HepG2 (cell line): ENCODE measurements at regions not wholly inside any gene's neighbourhood (a gene's known extent, or its start where the extent isn't known, plus 50 kb on each side); places are given as distances from the start of the nearest gene placed in this dataset.
A peak's percentile ranks its signal among the peaks of the same experiment; 100 is the strongest.

Experiments
- ARNT ChIP-seq: fragments of 450-650 bp; IDR thresholded peaks from 2 replicates; pipeline ENCODE4 v1.6.1; 2017
- ERF ChIP-seq: IDR thresholded peaks from 2 replicates; pipeline ENCODE4 v1.6.1; 2018; ENCODE audit warnings: missing biosample characterization, missing genetic modification reagents
- GPBP1L1 ChIP-seq: sonication (generic); formaldehyde crosslinking; IDR thresholded peaks from 2 replicates; pipeline ENCODE4 v1.5.0; 2020; ENCODE audit warnings: mild to moderate bottlenecking, missing genetic modification reagents
- LCORL ChIP-seq, 2 experiments: fragments of 450-650 bp in 1 of 2; sonication (generic) in 1 of 2; formaldehyde crosslinking in 1 of 2; IDR thresholded peaks; 2 replicates each; pipeline versions ENCODE4 v1.5.0 to v1.6.1; 2017 to 2020; ENCODE audit warnings: antibody characterized with exemption in 1 of 2, missing genetic modification reagents in 1 of 2
- NFKBIZ ChIP-seq: IDR thresholded peaks from 2 replicates; pipeline ENCODE4 v1.6.1; 2018; ENCODE audit warnings: missing genetic modification reagents, missing compliant biosample characterization
- NFYC ChIP-seq: IDR thresholded peaks from 2 replicates; pipeline ENCODE4 v1.6.1; 2016; ENCODE audit warnings: missing genetic modification reagents, missing compliant biosample characterization
- PHB2 ChIP-seq: fragments of 450-650 bp; IDR thresholded peaks from 2 replicates; pipeline ENCODE4 v1.6.1; 2018; ENCODE audit not compliant: partially characterized antibody
- PPARG ChIP-seq: conservative IDR thresholded peaks from 2 replicates; pipeline ENCODE4 v1.6.1; 2016; ENCODE audit warnings: missing biosample characterization, missing genetic modification reagents
- RFX1 ChIP-seq: fragments of 450-650 bp; IDR thresholded peaks from 2 replicates; pipeline ENCODE4 v1.6.1; 2017
- SRSF4 ChIP-seq: fragments of 200-400 bp; formaldehyde crosslinking; IDR thresholded peaks from one replicate; pipeline ENCODE4 v1.6.1; 2018; ENCODE audit warnings: mild to moderate bottlenecking, low read depth, low read length, moderate library complexity; ENCODE audit not compliant: poor library complexity, severe bottlenecking
- TBL1XR1 ChIP-seq: fragments of 150-350 bp; IDR thresholded peaks from 2 replicates; pipeline ENCODE4 v1.6.1; 2014; ENCODE audit warnings: borderline replicate concordance, low read length; ENCODE audit not compliant: partially characterized antibody
- TCF7L2 ChIP-seq: IDR thresholded peaks from 2 replicates; pipeline ENCODE4 v1.6.1; 2011; ENCODE audit warnings: mild to moderate bottlenecking, low read depth, low read length, moderate library complexity
- TOE1 ChIP-seq: sonication (generic); formaldehyde crosslinking; IDR thresholded peaks from 2 replicates; pipeline ENCODE4 v1.4.0; 2020; ENCODE audit warnings: mild to moderate bottlenecking, missing genetic modification reagents
- ZBTB3 ChIP-seq: sonication (generic); formaldehyde crosslinking; IDR thresholded peaks from 2 replicates; pipeline ENCODE4 v1.4.0; 2020; ENCODE audit warnings: low read depth, mild to moderate bottlenecking, moderate library complexity, missing genetic modification reagents, borderline replicate concordance
- ZFYVE20 ChIP-seq: sonication (generic); formaldehyde crosslinking; IDR thresholded peaks from 2 replicates; pipeline ENCODE4 v1.8.0; 2023; ENCODE audit warnings: low read depth, mild to moderate bottlenecking, moderate library complexity, missing genetic modification reagents, borderline replicate concordance
- ZNF276 ChIP-seq: sonication (generic); formaldehyde crosslinking; IDR thresholded peaks from 2 replicates; pipeline ENCODE4 v1.4.0; 2020; ENCODE audit warnings: mild to moderate bottlenecking, low read depth, missing genetic modification reagents
- ZNF33B ChIP-seq: sonication (generic); formaldehyde crosslinking; IDR thresholded peaks from 2 replicates; pipeline ENCODE4 v1.5.1; 2020; ENCODE audit warnings: mild to moderate bottlenecking, missing genetic modification reagents
- ZNF441 ChIP-seq: sonication (generic); formaldehyde crosslinking; IDR thresholded peaks from 2 replicates; pipeline ENCODE4 v1.7.0; 2021; ENCODE audit warnings: missing genetic modification reagents, borderline replicate concordance
- ZNF484 ChIP-seq: sonication (generic); formaldehyde crosslinking; IDR thresholded peaks from 2 replicates; pipeline ENCODE4 v1.5.1; 2020; ENCODE audit warnings: mild to moderate bottlenecking, low read depth, missing genetic modification reagents, borderline replicate concordance
- ZNF513 ChIP-seq: sonication (generic); formaldehyde crosslinking; conservative IDR thresholded peaks from 2 replicates; pipeline ENCODE4 v1.5.0; 2020; ENCODE audit warnings: missing genetic modification reagents
- ZNF563 ChIP-seq: sonication (generic); formaldehyde crosslinking; IDR thresholded peaks from 2 replicates; pipeline ENCODE4 v1.8.0; 2022; ENCODE audit warnings: mild to moderate bottlenecking, moderate library complexity, missing genetic modification reagents
- ZNF839 ChIP-seq: sonication (generic); formaldehyde crosslinking; IDR thresholded peaks from 2 replicates; pipeline ENCODE4 v1.4.0; 2020; ENCODE audit warnings: missing genetic modification reagents, mild to moderate bottlenecking, borderline replicate concordance
- ZNF850 ChIP-seq: sonication (generic); formaldehyde crosslinking; conservative IDR thresholded peaks from 2 replicates; pipeline ENCODE4 v1.9.0; 2021; ENCODE audit warnings: mild to moderate bottlenecking, missing genetic modification reagents
- TF ChIP-seq, protein P1 (sequence below): sonication (generic); formaldehyde crosslinking; IDR thresholded peaks from 2 replicates; pipeline ENCODE4 v1.5.0; 2020; ENCODE audit warnings: missing genetic modification reagents

- TF ChIP-seq ZNF441 (CRISPR knock-in tag) (no peak), ZNF33B (CRISPR knock-in tag) (no peak), LCORL (IDR thresholded peaks at IDR 0.05) (no peak), LCORL (CRISPR knock-in tag; IDR thresholded peaks at IDR 0.05) (no peak; the same call in 1 of the 2 replicates), TBL1XR1 (no peak), ERF (CRISPR knock-in tag) (peak; percentile 39; the same call in 1 of the 2 replicates), ZNF513 (CRISPR knock-in tag) (no peak), ZNF276 (CRISPR knock-in tag) (no peak), NFYC (CRISPR knock-in tag) (no peak), PHB2 (no peak), PPARG (CRISPR knock-in tag) (no peak), ZFYVE20 (CRISPR knock-in tag) (no peak), NFKBIZ (CRISPR knock-in tag) (no peak), ZNF484 (CRISPR knock-in tag) (no peak), ZNF839 (no peak), RFX1 (no peak), ZNF563 (CRISPR knock-in tag) (no peak), ZBTB3 (CRISPR knock-in tag) (no peak), SRSF4 (no peak), TOE1 (CRISPR knock-in tag) (no peak), ARNT (no peak), ZNF850 (CRISPR knock-in tag) (no peak), TCF7L2 (peak; percentile 37; the same call in 1 of the 2 replicates), GPBP1L1 (CRISPR knock-in tag) (no peak)
- TF ChIP-seq, protein P1, sequence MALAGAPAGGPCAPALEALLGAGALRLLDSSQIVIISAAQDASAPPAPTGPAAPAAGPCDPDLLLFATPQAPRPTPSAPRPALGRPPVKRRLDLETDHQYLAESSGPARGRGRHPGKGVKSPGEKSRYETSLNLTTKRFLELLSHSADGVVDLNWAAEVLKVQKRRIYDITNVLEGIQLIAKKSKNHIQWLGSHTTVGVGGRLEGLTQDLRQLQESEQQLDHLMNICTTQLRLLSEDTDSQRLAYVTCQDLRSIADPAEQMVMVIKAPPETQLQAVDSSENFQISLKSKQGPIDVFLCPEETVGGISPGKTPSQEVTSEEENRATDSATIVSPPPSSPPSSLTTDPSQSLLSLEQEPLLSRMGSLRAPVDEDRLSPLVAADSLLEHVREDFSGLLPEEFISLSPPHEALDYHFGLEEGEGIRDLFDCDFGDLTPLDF (CRISPR knock-in tag): no peak
These were observed 94.5 kb upstream of the SPATA31D4 start (continued) for GRCh38 chr9:81833563-81834345.
